ENCODE measurements at regions not wholly inside any gene's neighbourhood (a gene's known extent, or its start where the extent isn't known, plus 50 kb on each side); places are given as distances from the start of the nearest gene placed in this dataset.

DNA sequence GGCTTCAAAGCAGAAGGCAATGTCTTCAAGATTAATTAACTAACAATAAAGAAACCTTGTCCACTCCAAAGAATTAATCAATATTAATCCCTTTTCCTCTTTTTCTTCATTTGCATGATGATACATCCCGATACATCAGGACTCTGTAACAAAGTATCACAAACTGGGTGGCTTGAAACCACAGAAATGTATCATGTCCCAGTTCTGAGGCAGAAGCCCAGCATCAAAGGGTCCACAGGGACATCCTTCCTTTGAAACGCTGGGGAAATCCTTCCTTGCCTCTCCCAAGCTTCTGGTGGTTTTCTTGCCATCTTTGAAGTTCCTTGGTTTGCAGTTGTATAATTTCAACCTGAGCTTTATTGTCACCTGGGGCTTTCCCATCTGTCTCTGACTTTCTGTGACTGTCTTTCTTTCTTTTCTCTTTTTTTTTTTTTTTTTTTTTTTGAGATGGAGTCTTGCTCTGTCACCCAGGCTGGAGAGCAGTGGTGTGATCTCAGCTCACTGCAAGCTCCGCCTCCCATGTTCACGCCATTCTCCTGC lies 210.2 kb upstream of the ADARB2 start:
- no peak for DNase-seq (ENCODE audit: low read depth)

DNA sequence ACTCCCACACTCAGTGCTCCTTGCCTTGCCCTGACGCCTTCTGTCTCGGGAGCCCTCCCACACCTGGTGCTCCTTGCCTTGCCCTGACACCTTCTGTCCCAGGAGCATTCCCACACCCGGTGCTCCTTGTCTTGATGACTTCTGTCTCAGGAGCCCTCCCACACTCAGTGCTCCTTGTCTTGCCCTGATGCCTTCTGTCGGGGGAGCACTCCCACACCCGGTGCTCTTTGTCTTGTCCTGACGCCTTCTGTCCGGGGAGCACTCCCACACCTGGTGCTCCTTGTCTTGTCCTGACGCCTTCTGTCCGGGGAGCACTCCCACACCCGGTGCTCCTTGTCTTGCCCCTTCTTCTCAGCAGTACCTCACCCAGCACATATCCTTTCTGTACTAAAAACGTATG lies 207.2 kb upstream of the ADARB2 start:
- no peak for DNase-seq (ENCODE audit: low read depth)

DNA sequence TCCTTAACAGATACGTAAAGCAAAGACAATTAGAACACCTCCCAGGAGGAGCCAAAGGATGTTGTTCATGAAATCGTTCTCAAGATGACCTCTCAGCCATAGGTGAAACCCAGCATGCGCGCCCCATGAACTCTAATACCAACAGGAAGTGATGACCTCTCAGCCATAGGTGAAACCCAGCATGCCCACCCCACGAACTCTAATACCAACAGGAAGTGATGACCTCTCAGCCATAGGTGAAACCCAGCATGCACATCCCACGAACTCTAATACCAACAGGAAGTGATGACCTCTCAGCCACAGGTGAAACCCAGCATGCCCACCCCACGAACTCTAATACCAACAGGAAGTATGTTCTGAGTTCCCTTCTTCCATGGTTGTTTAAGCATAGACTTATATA lies 205.2 kb upstream of the ADARB2 start:
- no peak for DNase-seq (ENCODE audit: low read depth)

DNA sequence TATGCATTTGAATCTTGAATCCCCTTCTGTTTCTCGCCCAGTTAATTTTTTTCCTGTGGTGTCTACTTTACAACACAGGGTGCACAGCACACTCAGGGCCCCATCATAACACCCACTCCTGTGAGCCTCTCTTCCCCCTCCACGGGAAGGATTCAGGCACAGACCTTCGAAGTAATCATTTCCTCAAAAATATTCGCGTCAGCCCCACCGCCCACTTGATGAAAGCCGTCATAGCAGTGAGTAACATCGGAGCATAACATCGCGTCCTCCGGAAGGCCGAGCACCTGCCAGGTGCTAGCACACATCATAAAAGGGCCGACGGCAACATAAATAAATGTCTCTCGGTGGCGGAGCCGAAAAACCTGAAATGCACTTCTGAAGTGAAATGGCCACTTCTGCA lies 201.7 kb upstream of the ADARB2 start:
- DNase-seq (ENCODE audit: low read depth), result peak; percentile 34

DNA sequence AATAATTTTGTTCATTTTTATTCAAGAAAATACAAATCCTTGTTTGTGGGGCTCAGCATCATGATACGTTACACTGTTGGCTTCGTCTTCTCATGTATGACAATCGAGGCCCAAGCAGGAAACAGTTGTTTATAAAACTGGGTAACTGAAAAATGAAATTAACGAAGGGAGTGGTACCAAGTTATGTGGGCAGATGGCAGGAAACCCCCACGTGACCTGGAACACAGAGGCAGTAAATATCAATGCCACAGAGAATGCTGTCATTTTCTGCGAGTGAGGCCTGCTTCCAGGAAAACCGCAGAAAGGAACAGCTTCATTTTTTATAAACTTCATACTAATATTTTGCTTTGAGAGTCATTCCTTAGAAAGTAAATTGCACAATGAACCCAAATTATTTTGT lies 201.0 kb upstream of the ADARB2 start:
- DNase-seq (ENCODE audit: low read depth), result no peak

DNA sequence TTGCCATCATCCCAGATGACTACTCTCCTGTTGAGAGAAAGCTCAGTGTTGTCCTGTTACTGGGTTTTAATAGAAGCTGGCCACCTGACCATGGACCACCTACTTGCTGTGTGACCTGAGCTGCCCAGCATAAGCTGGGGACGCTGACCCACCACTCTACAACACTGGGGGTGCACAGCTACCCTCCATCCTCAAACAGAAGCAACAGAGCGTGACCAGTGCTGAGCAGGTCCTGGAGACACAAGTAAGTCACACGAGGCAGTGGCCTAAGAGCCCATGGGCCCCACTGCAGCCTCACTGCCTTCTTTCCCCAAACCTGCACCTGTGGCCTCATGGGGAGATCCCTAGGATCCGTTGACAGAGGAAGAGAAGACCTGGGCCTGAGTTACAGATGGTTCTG lies 198.6 kb upstream of the ADARB2 start:
- DNase-seq (ENCODE audit: low read depth), result no peak

DNA sequence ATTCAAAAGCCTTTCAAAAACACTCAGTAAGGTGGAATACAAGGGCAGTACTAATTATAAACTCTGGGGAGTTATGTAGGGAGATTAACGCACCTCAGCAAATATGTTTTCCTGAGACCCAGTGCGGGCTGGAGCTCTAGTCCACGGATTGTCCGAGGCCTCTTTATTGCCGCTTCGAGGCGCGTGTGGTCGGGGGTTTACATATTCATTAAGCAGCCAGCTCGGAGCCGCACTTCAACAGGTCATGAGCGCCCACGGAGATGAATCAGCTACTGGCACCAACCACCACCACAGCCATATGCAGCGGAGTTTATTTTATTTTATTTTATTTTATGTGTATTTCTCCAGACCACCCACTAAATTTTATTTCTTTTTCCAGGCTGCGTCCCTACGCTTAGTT lies 195.9 kb upstream of the ADARB2 start:
- DNase-seq (ENCODE audit: low read depth), result no peak

DNA sequence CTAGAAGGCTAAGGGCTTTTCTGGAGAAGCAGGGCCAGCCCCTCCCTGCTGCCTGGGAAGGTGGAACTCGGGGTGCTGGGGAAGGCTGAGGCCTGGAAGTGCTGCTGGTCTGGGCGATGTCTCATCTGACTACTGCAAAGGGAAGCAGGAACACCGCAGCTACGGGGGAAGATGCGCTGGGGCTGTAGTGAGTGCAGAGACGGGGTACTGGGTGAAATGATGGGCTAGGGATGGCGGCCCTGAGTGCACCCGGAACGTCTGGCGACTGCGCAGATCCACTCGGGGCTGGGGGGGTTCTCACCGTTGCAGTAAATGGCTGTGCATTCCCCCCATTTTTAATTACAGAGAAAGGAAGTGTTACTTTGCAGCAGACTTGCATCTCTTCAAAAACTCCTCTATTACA lies 195.4 kb upstream of the ADARB2 start:
- no peak for DNase-seq (ENCODE audit: low read depth)

DNA sequence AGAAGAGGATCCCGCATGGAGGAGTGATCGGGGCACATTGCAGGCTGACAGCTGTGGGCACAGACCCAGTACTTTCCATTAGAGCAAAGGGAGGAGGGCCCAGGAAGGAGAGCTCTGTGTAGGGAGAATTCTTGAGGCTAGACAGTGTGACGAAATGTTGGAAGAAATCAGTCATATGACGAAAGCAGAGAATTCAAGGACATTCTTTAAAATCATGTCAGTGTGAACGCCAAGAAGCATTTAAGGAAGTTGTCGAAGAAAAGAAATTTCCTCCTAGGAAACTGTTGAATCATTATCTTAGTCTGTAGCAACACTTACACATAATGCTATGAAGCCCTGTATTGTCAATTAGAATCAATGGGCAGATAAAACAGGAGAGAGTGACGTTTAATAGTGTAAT lies 191.3 kb upstream of the ADARB2 start:
- no peak for DNase-seq (ENCODE audit: low read depth)

DNA sequence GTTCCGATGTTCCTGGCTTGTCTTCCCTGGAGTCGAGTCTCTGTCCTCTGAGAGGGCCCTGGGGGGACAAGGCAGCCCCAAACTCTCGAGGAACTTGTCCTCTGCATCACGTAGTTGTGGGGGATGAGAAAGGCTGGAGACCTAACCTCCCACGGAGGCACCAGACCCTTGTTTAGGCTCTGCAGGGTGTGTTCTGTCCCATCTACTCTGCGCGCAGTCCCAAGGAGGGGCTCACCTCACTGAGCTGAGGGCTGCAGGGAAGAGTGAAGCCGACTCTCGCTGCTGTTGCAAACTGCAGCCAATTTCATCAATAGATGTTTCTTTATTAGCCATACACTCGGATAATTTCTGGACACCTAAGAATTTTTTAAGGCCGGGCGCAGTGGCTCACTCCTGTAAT lies 186.7 kb upstream of the ADARB2 start:
- DNase-seq (ENCODE audit: low read depth), result no peak

DNA sequence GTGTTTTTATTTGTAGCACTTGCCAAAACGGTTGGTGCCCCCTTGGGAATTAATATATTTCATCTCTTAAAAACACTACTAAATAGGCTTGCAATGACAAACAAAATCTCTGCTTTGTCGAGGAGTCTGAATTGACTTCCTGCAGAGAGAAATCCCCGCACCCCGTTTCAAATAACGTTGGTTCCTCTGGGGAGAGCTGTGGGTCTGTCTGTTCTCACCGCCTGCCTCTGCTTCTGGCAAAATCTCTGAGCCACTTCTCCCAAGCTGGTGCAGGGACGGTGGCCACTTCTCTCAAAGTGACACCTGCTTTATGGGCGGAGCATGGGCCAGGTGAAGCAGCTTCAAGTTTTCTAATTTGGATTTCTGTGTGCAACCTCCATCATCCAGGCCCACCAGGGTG lies 186.3 kb upstream of the ADARB2 start:
- DNase-seq (ENCODE audit: low read depth), result no peak

DNA sequence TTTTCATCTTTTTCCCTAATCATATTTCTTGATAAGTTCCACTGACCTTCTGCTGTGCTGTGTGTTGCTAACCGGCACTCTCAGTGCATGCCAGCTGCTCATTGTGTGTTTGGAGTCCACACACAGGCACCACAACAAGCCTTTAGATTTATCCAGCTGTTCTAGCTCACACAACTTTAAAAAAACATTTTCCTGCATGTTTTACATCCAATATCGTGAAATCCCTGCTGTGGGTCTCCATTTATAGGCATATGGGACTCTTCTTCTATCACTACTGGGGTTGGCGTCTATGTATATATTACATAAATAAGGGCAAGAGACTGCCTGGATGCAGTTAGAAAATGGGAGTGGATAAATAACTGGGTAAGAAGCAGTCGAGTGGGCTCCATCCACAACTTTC lies 183.6 kb upstream of the ADARB2 start:
- no peak for DNase-seq (ENCODE audit: low read depth)

DNA sequence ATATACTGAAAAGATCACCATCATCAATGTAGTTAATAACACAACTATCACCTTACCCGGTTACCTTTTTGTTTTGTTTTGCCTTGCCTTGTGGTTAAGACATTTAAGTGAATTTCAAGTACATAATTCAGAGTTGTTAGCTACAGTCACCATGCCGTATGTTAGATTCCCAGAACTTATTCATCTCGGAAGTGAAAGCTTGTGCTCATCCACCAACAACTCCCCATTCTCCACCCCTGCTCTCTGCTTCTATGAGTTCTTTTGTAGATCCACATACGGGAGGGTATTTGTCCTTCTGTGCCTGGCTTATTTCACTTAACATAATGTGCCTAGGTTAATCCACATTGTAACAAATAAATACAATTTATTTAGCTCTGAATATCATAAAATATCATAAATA lies 182.8 kb upstream of the ADARB2 start:
- no peak for DNase-seq (ENCODE audit: low read depth)

DNA sequence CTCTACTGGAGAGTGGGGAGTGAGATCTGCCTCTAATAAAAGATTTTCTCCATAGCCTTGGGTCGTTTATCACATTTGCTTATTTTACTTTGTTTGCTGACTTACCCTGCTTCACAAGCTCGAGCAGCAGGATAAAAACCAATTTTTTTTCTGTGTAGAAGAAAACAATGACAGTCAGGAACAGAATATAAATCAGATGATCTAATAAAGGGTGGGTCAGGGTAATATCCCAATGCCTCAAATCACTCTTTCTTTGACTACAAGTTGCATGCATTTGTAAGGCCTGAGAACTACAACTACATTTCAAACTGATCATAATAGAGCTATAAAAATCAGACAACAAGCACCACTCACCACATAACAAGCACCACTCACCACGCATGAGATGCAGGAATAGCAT lies 174.4 kb upstream of the ADARB2 start:
- no peak for DNase-seq (ENCODE audit: low read depth)

DNA sequence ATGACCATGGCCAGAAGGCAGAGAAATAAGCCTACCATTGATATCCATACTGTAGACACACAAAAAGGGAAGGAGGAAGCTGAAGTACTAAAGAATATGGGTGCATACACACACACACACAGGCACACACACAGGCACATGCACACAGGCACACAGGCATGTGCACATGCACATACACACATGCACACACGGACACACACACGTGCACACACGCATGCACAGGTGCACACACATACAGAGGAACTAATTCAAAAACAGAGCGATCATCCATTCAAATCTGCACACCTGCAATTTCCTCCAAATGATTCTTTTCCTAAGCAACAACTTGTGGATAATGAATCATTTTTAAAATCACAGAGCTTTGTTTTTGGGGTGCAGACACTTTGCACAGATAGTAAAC lies 166.7 kb upstream of the ADARB2 start:
- no peak for DNase-seq (ENCODE audit: low read depth)

DNA sequence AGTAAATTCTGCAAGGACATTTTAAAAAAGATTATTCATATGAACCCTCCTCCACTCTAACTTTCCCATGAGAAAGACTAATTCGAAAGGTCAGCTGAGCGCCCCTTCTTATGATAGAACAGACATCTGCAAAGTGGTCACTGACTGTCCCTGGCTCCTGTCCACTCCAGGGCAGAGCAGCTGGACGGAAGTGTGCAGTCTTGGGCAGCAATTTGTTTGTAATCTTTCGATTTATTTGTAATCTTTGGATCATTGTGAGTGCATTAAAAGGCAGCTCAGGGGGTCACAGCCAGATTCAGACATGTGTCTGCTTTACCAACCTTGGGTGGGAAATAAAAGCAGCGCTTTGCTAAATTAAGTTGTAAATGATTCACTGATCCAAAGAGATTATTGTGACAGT lies 158.8 kb upstream of the ADARB2 start:
- no peak for DNase-seq (ENCODE audit: low read depth)

DNA sequence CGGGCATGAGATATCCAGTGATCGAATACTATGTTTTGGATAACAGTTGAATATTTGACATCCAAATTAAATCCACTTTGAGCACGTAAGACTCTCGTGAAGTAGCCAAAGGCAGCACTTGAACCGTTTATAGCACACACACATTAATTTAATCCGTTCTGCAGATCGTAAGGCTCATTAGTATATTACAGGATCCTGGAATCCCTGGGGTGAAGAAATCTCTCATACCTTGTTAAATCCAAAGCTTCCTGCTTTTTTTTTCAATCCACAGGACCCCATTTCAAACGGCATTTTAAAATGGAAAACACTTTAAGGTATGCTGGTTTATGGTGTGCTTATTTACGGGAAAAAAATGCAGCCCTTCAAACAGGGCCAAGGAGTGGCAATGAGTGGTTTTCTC lies 158.4 kb upstream of the ADARB2 start:
- DNase-seq (ENCODE audit: low read depth), result no peak

DNA sequence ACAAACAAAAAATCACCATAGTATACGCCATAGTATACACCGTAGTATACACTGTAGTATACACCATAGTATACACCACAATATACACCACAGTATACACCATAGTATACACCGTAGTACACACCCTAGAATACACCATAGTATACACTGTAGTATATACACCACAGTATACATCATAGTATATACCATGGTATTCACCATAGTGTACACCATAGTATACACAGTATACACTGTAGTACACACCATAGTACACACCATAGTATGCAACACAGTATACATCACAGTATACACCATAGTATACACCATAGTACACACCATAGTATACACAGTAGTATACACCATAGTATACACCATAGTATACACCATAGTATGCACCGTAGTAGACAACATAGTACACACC lies 157.6 kb upstream of the ADARB2 start:
- no peak for DNase-seq (ENCODE audit: low read depth)

DNA sequence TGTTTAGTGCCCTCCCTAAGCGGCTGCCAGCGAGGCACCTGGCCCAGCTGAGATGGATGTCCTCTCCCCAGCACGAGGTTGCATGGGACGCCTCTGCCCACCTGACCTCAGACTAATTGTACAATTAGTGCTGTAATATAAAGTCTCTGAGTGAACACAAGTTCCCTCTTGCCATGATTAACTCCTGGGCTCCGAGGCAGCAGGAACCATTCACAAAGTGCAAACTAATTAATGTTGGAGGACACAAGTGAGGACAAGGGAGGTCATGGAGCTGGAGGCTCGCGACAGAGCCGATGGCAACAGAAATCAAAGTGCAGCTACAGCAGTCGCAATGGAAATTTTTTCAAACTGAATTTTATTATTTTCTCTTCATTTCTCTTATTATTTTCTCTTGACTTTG lies 156.6 kb upstream of the ADARB2 start:
- DNase-seq (ENCODE audit: low read depth), result no peak

DNA sequence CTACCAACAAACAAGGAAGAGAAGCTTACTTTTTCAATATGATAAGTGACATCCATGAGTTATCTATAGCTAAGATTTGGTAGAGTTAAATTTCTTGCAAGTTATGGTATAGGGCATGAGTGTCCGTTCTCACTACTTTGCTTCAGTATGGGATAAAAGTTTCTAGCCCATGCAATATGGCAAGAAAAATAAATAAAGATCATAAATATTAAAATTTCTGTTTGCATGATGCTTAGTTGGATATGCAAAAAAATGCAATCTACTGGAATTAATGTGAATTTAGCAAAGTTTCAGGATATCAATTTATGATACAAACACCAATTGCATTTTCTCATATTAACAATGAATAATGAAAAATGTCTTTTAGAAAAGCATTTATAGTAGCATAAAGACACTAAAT lies 148.7 kb upstream of the ADARB2 start:
- DNase-seq (ENCODE audit: low read depth), result no peak

DNA sequence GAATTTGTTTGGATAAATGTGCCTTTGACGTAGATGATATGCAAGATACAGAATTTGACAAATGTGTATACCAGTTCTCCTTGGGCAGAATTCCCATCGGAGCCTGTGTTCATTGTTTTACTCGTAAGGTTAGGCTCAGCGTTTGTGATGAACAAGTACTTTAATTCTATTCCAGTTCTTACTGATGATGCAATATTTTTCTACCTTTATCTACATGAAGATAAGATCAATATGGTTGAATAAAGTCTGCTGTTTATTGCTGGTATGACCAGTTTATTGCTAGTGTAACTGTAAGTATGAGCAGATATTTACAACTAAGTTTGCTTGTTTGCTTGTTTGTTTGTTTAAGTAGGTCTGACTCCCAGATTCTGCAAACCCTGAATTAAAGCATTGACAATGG lies 145.4 kb upstream of the ADARB2 start:
- no peak for DNase-seq (ENCODE audit: low read depth)

DNA sequence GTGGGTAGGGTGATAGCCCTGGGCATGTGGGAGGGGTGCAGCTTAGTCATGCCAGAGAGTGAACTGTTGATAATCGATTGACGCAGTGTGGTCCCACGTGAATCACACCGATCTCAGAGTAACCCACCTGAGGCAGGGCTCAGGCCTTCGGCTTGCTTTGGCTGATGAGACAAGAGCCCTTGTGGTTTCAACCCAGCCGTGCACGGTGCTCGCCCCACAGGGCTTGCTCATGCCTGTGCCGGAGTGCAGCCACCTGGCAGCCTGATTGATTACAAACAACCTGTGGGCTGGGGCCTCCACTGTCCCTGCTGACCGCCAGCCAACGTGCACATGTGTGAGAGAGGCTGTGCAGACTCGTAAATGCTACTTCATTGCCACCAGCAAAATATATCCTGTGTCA lies 144.9 kb upstream of the ADARB2 start:
- no peak for DNase-seq (ENCODE audit: low read depth)

DNA sequence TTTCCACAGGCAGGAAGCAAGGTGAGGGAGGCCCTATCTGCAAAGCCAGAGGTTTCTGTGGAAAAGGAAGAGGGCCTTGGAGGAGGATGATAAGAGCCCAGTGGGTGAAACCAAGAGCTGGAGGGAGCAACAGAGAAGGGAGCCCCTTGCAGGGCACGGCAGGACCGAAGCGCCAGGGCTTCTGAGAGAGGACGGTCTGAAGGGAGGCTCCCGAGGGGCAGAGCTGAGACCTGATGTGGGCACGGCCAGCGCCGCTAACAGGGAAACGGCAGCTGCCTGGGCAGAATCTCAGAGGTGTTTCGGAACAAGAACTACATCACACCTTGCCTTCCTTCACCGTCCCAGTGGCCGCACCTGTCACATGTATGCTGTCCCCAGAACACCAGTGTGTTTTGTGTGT lies 144.3 kb upstream of the ADARB2 start:
- DNase-seq (ENCODE audit: low read depth), result no peak

DNA sequence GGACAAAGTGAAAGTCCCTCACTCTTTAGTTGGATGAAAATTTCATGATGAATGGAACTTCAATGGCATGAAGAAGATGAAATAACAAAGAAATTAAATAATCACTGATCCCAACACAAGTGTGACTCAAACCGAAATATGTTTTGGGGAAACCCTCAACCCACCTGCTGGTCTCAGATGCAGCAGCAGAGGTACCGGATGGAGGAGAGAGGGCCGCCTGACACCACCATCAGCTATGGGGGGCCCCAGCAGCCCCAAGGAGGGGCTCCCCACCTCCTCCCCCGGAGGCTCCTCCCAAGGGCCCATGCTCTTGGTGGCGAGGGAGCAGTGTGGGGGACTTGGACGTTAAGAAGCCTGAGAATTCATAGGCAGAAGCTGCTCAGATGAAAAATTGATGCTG lies 137.2 kb upstream of the ADARB2 start:
- no peak for DNase-seq (ENCODE audit: low read depth)

DNA sequence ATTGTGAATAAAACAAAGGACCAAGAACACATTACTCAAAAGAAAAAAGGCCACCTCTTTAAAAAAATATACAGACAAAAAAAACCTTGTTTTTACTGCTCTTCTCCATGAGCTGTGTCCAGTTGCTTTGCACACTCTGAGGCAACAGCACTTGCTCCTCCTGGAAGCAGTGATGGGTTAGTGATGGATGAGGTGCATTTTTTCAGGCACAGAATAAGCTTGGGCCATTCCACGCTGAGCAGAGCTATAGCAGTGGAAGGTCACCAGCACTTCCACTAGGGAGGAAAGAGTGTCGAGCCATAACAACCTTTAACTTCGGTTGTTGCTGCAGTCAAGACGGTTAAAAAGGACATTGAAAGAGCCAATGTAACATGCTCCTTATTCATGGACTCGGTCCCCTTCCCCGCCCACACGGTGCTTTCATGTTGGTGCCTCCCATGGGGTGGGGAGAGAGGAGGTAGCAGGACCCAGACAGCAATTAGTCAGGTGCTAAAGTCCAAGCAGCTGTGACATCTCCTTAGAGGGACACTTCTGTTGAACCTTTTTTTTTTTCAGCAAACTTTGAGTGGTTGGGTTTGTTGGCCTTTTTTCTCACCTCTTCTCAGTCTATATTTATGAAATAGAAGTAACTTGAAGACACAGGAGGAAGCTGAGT lies 136.5 kb upstream of the ADARB2 start:
- DNase-seq (ENCODE audit: low read depth), result no peak

Data from stimulated activated CD8-positive, alpha-beta memory T cell treated with anti-CD3 and anti-CD28 coated beads, Interleukin-15, amount 100 ng/mL, for 24 hours (primary cell).